ENCODE measurements at regions not wholly inside any gene's neighbourhood (a gene's known extent, or its start where the extent isn't known, plus 50 kb on each side); places are given as distances from the start of the nearest gene placed in this dataset.
"Not testable (repeated sequence)": the region's sequence is repeated elsewhere in the genome, so short reads cannot be mapped to it uniquely, and the experiment has no call there.

GRCh38 chr6:82588020-82588419 is 224.4 kb downstream of the TPBG start:
- DNase-seq: no peak

- no peak for DNase-seq
Measured at GRCh38 chr6:82588859-82589412, 225.3 kb downstream of the TPBG start.

GRCh38 chr6:82589509-82590206 is 226.0 kb downstream of the TPBG start:
- DNase-seq: no peak

- no peak for DNase-seq
Measured at GRCh38 chr6:82597201-82597600, 233.6 kb downstream of the TPBG start.

GRCh38 chr6:82602776-82603175 is 239.2 kb downstream of the TPBG start:
- DNase-seq: no peak

- DNase-seq: peak; percentile 53
Measured at GRCh38 chr6:82603871-82604270, 240.3 kb downstream of the TPBG start.

GRCh38 chr6:82607998-82608725 is 244.5 kb downstream of the TPBG start:
- no peak for DNase-seq

- DNase-seq: no peak
Measured at GRCh38 chr6:82608781-82609180, 245.2 kb downstream of the TPBG start.

GRCh38 chr6:82611751-82612150 is 248.1 kb downstream of the TPBG start:
- no peak for DNase-seq

GRCh38 chr6:82612475-82613039 is 248.9 kb downstream of the TPBG start:
- no peak for DNase-seq

- DNase-seq: no peak
Measured at GRCh38 chr6:82614518-82614917, 250.9 kb downstream of the TPBG start.

- no peak for DNase-seq
Measured at GRCh38 chr6:82616386-82617028, 252.9 kb downstream of the TPBG start.

GRCh38 chr6:82617648-82618047 is 254.0 kb downstream of the TPBG start:
- no peak for DNase-seq

GRCh38 chr6:82619573-82619972 is 256.0 kb downstream of the TPBG start:
- DNase-seq: no peak

- no peak for DNase-seq
Measured at GRCh38 chr6:82622461-82622860, 258.8 kb downstream of the TPBG start.

GRCh38 chr6:82624251-82624650 is 260.6 kb downstream of the TPBG start:
- DNase-seq: no peak

GRCh38 chr6:82626946-82627345 is 263.3 kb downstream of the TPBG start:
- not testable (repeated sequence) for DNase-seq

GRCh38 chr6:82629921-82630320 is 266.3 kb downstream of the TPBG start:
- DNase-seq: no peak

GRCh38 chr6:82641677-82642076 is 278.1 kb downstream of the TPBG start:
- DNase-seq: no peak

GRCh38 chr6:82645536-82646230 is 282.1 kb downstream of the TPBG start:
- no peak for DNase-seq

GRCh38 chr6:82646231-82646615 is 282.6 kb downstream of the TPBG start:
- no peak for DNase-seq

- DNase-seq: no peak
Measured at GRCh38 chr6:82651845-82652335, 288.3 kb downstream of the TPBG start.

- DNase-seq: no peak
Measured at GRCh38 chr6:82679232-82679631, 315.6 kb downstream of the TPBG start.
